GM12878 (cell line): ENCODE measurements at regions not wholly inside any gene's neighbourhood (a gene's known extent, or its start where the extent isn't known, plus 50 kb on each side); places are given as distances from the start of the nearest gene placed in this dataset.

Experiments used
- ATAC-seq: fragments of 200-7000 bp; cut with Tn5 transposase; 3 replicates; pipeline ENCODE4 v1.9.1; 2020; ENCODE audit warnings: mild to moderate bottlenecking, moderate library complexity
- BruUV-seq: library from RNA; stranded (reverse); fragments of 400-500 nt; replicated peaks from 2 replicates; lab custom pipeline; 2021; lab: Mats Ljungman, UMichigan
- CTCF ChIA-PET: fragments of 300-600 bp; sonication (Branson Sonifier 250); formaldehyde crosslinking; extraction: SDS; loops from one replicate; lab custom pipeline; 2021; ENCODE audit warnings: inconsistent platforms; lab: Yijun Ruan, JAX
- POLR2A ChIA-PET: fragments of 350-600 bp; formaldehyde crosslinking; extraction: SDS; loops from one replicate; lab custom pipeline; 2021; ENCODE audit warnings: inconsistent platforms; lab: Charles Lee
- RAD21 ChIA-PET: fragments of 300-600 bp; sonication (Branson Sonifier 250); formaldehyde crosslinking; loops from one replicate; lab custom pipeline; 2023; ENCODE audit warnings: antibody characterized with exemption; ENCODE audit not compliant: unreplicated experiment; lab: Charles Lee
- SMC1A ChIA-PET: fragments of 300-600 bp; sonication (Branson Sonifier 250); formaldehyde crosslinking; loops from one replicate; lab custom pipeline; 2023; ENCODE audit not compliant: unreplicated experiment, uncharacterized antibody; lab: Charles Lee
- DNase-seq: peaks from one replicate; pipeline ENCODE4 v3.0.0-alpha.2; 2011; ENCODE audit warnings: low read depth, low spot score
- FAIRE-seq: peaks from 3 replicates; lab custom pipeline; 2011; peaks lifted over from hg19 to GRCh38; lab: Jason Lieb, UNC
- H2AFZ ChIP-seq: 2 replicates; pipeline ENCODE4 v1.6.0; 2011; ENCODE audit warnings: low read depth, low read length, control low read depth; ENCODE audit not compliant: control insufficient read depth
- H3K27ac ChIP-seq: 2 replicates; pipeline ENCODE4 v1.5.1; 2011; ENCODE audit warnings: control low read depth; ENCODE audit not compliant: control insufficient read depth, insufficient read depth
- H3K27me3 ChIP-seq, 2 experiments: replicated peaks in 1 of 2; 2 replicates each; pipeline versions ENCODE4 v1.6.0 to v1.6.1; 2011; ENCODE audit warnings: low read length in 1 of 2; ENCODE audit not compliant: control insufficient read depth in 2 of 2, insufficient read depth in 2 of 2
- H3K36me3 ChIP-seq, 2 experiments: 2 replicates each; pipeline ENCODE4 v1.5.1; 2011; ENCODE audit warnings: low read length in 1 of 2; ENCODE audit not compliant: control insufficient read depth in 2 of 2, insufficient read depth in 2 of 2
- H3K4me1 ChIP-seq: 2 replicates; pipeline ENCODE4 v1.6.1; 2011; ENCODE audit warnings: mild to moderate bottlenecking, low read length, moderate library complexity, mixed read lengths; ENCODE audit not compliant: control insufficient read depth, insufficient read depth
- H3K4me2 ChIP-seq: 2 replicates; pipeline ENCODE4 v1.6.0; 2011; ENCODE audit warnings: control low read depth; ENCODE audit not compliant: control insufficient read depth, insufficient read depth
- H3K4me3 ChIP-seq: fragments of 200-600 bp; sonication (generic); 2 replicates; pipeline ENCODE4 v1.5.1; 2016
- H3K79me2 ChIP-seq: 2 replicates; pipeline ENCODE4 v1.6.0; 2011; ENCODE audit warnings: low read length; ENCODE audit not compliant: control insufficient read depth, insufficient read depth
- H3K9ac ChIP-seq: 2 replicates; pipeline ENCODE4 v1.8.0; 2011; ENCODE audit warnings: low read length, control low read depth, mixed read lengths; ENCODE audit not compliant: control insufficient read depth, insufficient read depth
- H3K9me3 ChIP-seq: replicated peaks from 3 replicates; pipeline ENCODE4 v1.5.1; 2011; ENCODE audit warnings: mild to moderate bottlenecking, low read length; ENCODE audit not compliant: control insufficient read depth, insufficient read depth
- H4K20me1 ChIP-seq: 2 replicates; pipeline ENCODE4 v1.6.0; 2011; ENCODE audit not compliant: control insufficient read depth, insufficient read depth
- EGR1 ChIP-seq, 2 experiments: IDR thresholded peaks; 1 replicate in 1 of 2; 2 replicates in 1 of 2; pipeline ENCODE4 v1.6.1; 2011 to 2012; ENCODE audit warnings: low read depth in 2 of 2, low read length in 2 of 2, borderline replicate concordance in 1 of 2, mild to moderate bottlenecking in 1 of 2, moderate library complexity in 1 of 2
- GABPA ChIP-seq: IDR thresholded peaks from 2 replicates; pipeline ENCODE4 v1.6.1; 2014; ENCODE audit warnings: antibody characterized with exemption, low read depth, mild to moderate bottlenecking, inconsistent platforms
- PML ChIP-seq: IDR thresholded peaks from 2 replicates; pipeline ENCODE4 v1.6.1; 2012; ENCODE audit warnings: low read length, inconsistent platforms
- SIX5 ChIP-seq: IDR thresholded peaks from 2 replicates; pipeline ENCODE4 v1.6.1; 2011; ENCODE audit warnings: mild to moderate bottlenecking, low read depth, low read length, moderate library complexity; ENCODE audit not compliant: severe bottlenecking
- TCF7 ChIP-seq: IDR thresholded peaks from 2 replicates; pipeline ENCODE4 v1.6.1; 2014; ENCODE audit warnings: antibody characterized with exemption, borderline replicate concordance
- WGBS: methylation state at CpG from one replicate; pipeline ENCODE4 v1.1.6; 2016; ENCODE audit warnings: low lambda C conversion rate; ENCODE audit not compliant: insufficient replicate concordance, insufficient coverage; ENCODE audit errors: missing lambda C conversion rate; 5-methylcytosine and 5-hydroxymethylcytosine counted together
- in situ Hi-C: fragments of 300-500 bp; cut with MboI; formaldehyde crosslinking; loops from 9 replicates; pipeline ENCODE4 v1.14.3; 2018; ENCODE audit warnings: mixed read lengths
- intact Hi-C: fragments of 100-400 bp; cut with micrococcal nuclease; formaldehyde crosslinking; loops from one replicate; pipeline ENCODE4 v1.14.2; 2022; ENCODE audit not compliant: unreplicated experiment
- TF ChIP-seq, protein P1 (sequence below): fragments of 450-650 bp; IDR thresholded peaks from 2 replicates; pipeline ENCODE4 v1.6.1; 2016; ENCODE audit warnings: mild to moderate bottlenecking
- TF ChIP-seq, protein P2 (sequence below): fragments of 150-350 bp; IDR thresholded peaks from 2 replicates; pipeline ENCODE4 v1.6.1; 2016; ENCODE audit warnings: low read depth, low read length

DNA sequence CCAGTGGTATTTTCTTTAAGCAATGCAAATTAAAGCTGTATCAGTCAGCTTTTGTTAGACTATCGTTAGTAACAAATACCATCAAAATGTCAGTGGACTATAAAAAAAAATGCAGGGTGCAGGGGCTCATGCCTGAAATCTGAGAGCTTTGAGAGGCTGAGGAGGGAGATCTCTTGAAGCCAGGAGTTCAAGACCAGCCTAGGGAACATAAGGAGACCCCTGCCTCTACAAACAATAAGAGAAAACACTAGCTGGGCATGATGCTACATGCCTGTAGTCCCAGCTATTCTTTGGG lies 253.7 kb downstream of the MYCN start:
- Histone ChIP-seq H3K4me3 (no peak overlapping the region), H3K9ac (no peak overlapping the region), H3K27ac (no peak overlapping the region), H4K20me1 (no peaks in the 10 kb centered on the region), H3K9me3 (no peaks in the 10 kb centered on the region), H3K36me3 (no peaks in the 10 kb centered on the region), H3K79me2 (no peaks in the 10 kb centered on the region), H3K27me3 (no peaks in the 10 kb centered on the region; a peak in 1 of 4 replicates), H3K4me2 (no peak overlapping the region), H3K4me1 (no peaks in the 10 kb centered on the region), H2AFZ (no peak overlapping the region)
- ChIA-PET CTCF (no interaction called here), SMC1A (no interaction called here), RAD21 (no interaction called here), POLR2A (no interaction called here)
- TF ChIP-seq SIX5 (no peak), GABPA (no peak), TCF7 (no peak), EGR1 (IDR thresholded peaks at IDR 0.05; ENCODE audit: borderline replicate concordance in 1 of 2, low read depth in 2 of 2, low read length in 2 of 2) (no peak)
- TF ChIP-seq, protein P1, sequence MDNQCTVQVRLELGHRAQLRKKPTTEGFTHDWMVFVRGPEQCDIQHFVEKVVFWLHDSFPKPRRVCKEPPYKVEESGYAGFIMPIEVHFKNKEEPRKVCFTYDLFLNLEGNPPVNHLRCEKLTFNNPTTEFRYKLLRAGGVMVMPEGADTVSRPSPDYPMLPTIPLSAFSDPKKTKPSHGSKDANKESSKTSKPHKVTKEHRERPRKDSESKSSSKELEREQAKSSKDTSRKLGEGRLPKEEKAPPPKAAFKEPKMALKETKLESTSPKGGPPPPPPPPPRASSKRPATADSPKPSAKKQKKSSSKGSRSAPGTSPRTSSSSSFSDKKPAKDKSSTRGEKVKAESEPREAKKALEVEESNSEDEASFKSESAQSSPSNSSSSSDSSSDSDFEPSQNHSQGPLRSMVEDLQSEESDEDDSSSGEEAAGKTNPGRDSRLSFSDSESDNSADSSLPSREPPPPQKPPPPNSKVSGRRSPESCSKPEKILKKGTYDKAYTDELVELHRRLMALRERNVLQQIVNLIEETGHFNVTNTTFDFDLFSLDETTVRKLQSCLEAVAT, result no peak
- ATAC-seq (no peak), FAIRE-seq (no peak), DNase-seq (no peak)
- intact Hi-C loops, result no loop called here
- in situ Hi-C loops, result no loop called here
- WGBS, result 67% methylated on average over 1 of the region's 1 CpG
- BruUV-seq, result no TSS peak

DNA sequence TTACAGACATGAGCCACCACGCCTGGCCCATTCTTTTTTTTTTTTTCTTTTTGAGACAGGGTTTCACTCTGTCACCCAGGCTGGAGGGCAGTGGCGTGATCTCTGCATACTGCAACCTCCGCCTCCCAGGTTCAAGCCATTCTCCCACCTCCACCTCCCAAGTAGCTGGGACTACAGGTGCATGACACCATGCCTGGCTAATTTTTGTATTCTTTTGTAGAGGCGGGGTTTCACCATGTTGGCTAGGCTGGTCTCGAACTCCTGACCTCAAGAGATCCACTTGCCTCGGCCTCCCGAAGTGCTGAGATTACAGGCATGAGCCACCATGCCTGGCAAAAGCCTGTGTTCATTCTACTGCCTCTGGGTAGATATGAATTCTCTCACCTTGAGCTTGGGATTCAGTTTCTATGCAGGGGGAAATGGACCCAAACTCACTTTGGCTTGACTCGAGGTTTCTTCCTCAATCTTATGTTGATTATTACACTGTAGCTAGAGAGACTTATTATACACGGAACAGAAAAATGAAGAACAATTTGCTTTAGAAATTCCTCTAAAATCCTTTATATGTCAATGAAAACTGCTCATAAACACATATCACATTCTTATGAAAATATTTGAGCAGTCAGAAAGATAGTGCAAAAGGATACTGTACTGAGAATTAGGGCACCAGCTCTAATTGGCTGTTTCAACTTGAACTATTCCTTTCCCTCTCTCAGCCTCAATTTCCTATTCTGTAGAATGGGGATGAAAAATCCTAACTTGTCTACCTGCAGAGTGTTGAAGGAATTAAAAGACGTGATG lies 252.3 kb downstream of the MYCN start:
- RAD21 ChIA-PET, result no interaction called here
- Histone ChIP-seq H3K9ac (no peak overlapping the region), H3K4me1 (no peaks in the 10 kb centered on the region), H3K36me3 (no peaks in the 10 kb centered on the region), H3K9me3 (no peaks in the 10 kb centered on the region), H4K20me1 (no peaks in the 10 kb centered on the region), H2AFZ (no peak overlapping the region), H3K27me3 (no peaks in the 10 kb centered on the region; a peak in 1 of 4 replicates), H3K79me2 (no peaks in the 10 kb centered on the region), H3K4me2 (no peak overlapping the region), H3K4me3 (no peak overlapping the region), H3K27ac (no peak overlapping the region)
- ATAC-seq (no peak), DNase-seq (no peak), FAIRE-seq (no peak)
- POLR2A ChIA-PET, result no interaction called here
- CTCF ChIA-PET, result no interaction called here
- in situ Hi-C loops (no loop called here), intact Hi-C loops (no loop called here)
- SMC1A ChIA-PET, result no interaction called here
- WGBS, result 12% methylated on average over 9 of the region's 10 CpGs
- no TSS peak for BruUV-seq
- TF ChIP-seq PML, result no peak
- TF ChIP-seq, protein P1, result no peak
- TF ChIP-seq, protein P2, sequence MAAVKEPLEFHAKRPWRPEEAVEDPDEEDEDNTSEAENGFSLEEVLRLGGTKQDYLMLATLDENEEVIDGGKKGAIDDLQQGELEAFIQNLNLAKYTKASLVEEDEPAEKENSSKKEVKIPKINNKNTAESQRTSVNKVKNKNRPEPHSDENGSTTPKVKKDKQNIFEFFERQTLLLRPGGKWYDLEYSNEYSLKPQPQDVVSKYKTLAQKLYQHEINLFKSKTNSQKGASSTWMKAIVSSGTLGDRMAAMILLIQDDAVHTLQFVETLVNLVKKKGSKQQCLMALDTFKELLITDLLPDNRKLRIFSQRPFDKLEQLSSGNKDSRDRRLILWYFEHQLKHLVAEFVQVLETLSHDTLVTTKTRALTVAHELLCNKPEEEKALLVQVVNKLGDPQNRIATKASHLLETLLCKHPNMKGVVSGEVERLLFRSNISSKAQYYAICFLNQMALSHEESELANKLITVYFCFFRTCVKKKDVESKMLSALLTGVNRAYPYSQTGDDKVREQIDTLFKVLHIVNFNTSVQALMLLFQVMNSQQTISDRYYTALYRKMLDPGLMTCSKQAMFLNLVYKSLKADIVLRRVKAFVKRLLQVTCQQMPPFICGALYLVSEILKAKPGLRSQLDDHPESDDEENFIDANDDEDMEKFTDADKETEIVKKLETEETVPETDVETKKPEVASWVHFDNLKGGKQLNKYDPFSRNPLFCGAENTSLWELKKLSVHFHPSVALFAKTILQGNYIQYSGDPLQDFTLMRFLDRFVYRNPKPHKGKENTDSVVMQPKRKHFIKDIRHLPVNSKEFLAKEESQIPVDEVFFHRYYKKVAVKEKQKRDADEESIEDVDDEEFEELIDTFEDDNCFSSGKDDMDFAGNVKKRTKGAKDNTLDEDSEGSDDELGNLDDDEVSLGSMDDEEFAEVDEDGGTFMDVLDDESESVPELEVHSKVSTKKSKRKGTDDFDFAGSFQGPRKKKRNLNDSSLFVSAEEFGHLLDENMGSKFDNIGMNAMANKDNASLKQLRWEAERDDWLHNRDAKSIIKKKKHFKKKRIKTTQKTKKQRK, result no peak
